Cardiac muscle cell (in vitro differentiated cells and primary cell): ENCODE measurements at regions not wholly inside any gene's neighbourhood (a gene's known extent, or its start where the extent isn't known, plus 50 kb on each side); places are given as distances from the start of the nearest gene placed in this dataset.
A peak's percentile ranks its signal among the peaks of the same experiment; 100 is the strongest.

ENCODE experiments used
- DNase-seq, 2 donors: peaks; one replicate each; pipeline versions ENCODE4 v3.0.0 to v3.0.0-alpha.2; 2010 to 2017; ENCODE audit warnings: low read depth in 1 of 2, low spot score in 1 of 2
- H3K27ac ChIP-seq: fragments of 200-600 bp; sonication (generic); 2 replicates; pipeline ENCODE4 v1.5.1; 2016
- H3K27me3 ChIP-seq: fragments of 200-600 bp; sonication (generic); 2 replicates; pipeline ENCODE4 v1.6.0; 2016; ENCODE audit warnings: control low read depth
- H3K36me3 ChIP-seq: fragments of 200-600 bp; sonication (generic); 2 replicates; pipeline ENCODE4 v1.5.1; 2016; ENCODE audit warnings: control low read depth
- H3K4me1 ChIP-seq: fragments of 200-600 bp; sonication (generic); 2 replicates; pipeline ENCODE4 v1.8.1; 2017; ENCODE audit warnings: low read depth, mild to moderate bottlenecking, mixed run types
- H3K4me3 ChIP-seq: fragments of 200-600 bp; sonication (generic); 2 replicates; pipeline ENCODE4 v1.5.1; 2016; ENCODE audit warnings: mild to moderate bottlenecking
- H3K9me3 ChIP-seq: fragments of 200-600 bp; sonication (generic); 2 replicates; pipeline ENCODE4 v1.5.1; 2017; ENCODE audit warnings: low read depth, mild to moderate bottlenecking, control low read depth
- TF ChIP-seq, protein P1 (sequence below): IDR thresholded peaks from 2 replicates; pipeline ENCODE4 v1.5.1; 2012; ENCODE audit warnings: low read depth, mild to moderate bottlenecking, low read length

DNA sequence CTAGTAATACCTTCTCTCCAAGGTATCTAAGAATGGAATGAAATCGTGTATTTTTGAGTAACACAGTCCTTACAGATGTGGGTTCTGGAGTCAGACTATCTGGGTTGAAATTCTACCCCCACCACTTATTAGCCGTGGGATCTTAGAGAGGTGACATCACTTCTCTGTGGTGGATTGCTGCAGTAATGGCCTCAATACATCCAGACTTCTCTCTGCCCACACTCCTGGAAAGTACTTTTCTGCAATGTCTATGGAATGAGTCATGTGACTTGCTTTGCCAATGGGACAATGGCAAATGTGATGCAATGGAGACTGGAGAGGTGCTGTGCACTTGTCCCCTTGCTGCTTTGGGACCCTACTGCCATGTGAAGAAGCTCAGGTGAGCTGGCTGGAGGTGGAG is 418.2 kb downstream of the HAPSTR1 start:
- DNase-seq = no peak
- Histone ChIP-seq H3K9me3 (no peaks in the 10 kb centered on the region), H3K4me1 (peaks cover 3% of the 10 kb centered on the region), H3K4me3 (no peak overlapping the region), H3K27ac (no peak overlapping the region), H3K36me3 (no peaks in the 10 kb centered on the region), H3K27me3 (no peaks in the 10 kb centered on the region)
- TF ChIP-seq, protein P1, sequence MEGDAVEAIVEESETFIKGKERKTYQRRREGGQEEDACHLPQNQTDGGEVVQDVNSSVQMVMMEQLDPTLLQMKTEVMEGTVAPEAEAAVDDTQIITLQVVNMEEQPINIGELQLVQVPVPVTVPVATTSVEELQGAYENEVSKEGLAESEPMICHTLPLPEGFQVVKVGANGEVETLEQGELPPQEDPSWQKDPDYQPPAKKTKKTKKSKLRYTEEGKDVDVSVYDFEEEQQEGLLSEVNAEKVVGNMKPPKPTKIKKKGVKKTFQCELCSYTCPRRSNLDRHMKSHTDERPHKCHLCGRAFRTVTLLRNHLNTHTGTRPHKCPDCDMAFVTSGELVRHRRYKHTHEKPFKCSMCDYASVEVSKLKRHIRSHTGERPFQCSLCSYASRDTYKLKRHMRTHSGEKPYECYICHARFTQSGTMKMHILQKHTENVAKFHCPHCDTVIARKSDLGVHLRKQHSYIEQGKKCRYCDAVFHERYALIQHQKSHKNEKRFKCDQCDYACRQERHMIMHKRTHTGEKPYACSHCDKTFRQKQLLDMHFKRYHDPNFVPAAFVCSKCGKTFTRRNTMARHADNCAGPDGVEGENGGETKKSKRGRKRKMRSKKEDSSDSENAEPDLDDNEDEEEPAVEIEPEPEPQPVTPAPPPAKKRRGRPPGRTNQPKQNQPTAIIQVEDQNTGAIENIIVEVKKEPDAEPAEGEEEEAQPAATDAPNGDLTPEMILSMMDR = no peak

DNA sequence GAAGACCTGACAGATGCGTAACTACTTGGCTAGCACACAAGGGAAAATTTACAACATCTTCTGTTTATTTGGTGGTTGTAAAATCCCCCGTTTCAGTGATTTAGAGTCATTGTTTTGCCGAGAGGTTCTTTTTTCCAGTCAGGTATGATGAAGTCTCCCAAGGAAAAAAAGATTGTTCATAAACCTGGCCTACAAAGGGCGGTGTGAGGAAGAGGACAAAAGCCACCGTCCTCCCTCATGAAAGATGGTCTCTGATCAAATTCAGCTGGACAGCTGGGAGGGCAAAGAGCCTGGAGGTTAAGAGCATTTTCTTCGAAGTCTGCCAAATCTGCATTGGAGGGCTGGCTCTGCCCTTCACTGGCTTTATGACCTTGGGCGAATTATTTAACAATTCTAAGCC is 419.9 kb downstream of the HAPSTR1 start:
- no peak overlapping the region for H3K27ac ChIP-seq
- no peaks in the 10 kb centered on the region for H3K9me3 ChIP-seq
- DNase-seq = no peak
- no peaks in the 10 kb centered on the region for H3K36me3 ChIP-seq
- H3K4me1 ChIP-seq = peaks cover 3% of the 10 kb centered on the region
- TF ChIP-seq, protein P1 = no peak
- no peak overlapping the region for H3K4me3 ChIP-seq
- no peaks in the 10 kb centered on the region for H3K27me3 ChIP-seq

DNA sequence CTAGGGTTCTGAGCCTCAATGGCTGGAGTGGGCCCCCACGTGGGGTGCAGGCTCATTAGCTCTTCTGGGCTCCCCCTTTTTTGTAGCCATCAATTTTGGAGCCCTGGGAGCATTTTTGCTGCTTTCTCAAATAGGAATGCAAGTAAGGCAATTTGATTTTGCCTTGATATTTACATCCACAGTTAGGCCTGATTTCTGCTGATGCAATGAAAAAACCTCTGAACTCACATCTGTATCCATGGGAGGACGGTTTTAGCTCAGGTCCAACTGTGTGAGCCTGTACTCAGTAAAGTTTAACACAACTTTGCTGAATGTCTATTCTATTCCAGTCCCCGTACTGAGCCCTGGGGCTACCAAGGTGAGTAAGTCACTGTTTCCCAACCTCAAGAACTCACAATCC is 425.0 kb downstream of the HAPSTR1 start:
- TF ChIP-seq, protein P1 = no peak
- Histone ChIP-seq H3K27me3 (no peaks in the 10 kb centered on the region), H3K4me3 (no peak overlapping the region), H3K9me3 (no peaks in the 10 kb centered on the region), H3K36me3 (no peaks in the 10 kb centered on the region), H3K27ac (no peak overlapping the region), H3K4me1 (no peaks in the 10 kb centered on the region)
- no peak for DNase-seq

DNA sequence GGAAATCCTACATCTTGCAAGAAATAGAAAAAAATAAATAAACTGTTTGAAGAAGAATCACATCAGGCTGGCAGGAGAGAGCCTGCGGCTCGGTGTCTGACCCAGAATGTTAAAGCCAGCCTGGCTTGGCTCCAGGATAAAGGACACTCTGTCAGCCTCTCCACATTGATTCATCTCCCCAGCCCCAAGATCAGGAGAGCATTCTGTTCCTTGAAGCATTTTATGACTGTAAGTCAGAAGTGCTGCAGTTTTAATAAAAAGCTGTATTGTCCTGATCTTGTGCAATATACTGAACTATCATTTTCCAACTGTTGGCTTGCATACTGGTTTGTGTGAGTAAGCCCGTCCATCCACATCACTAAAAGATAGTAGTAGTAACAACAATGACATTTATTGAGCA is 426.6 kb downstream of the HAPSTR1 start:
- no peaks in the 10 kb centered on the region for H3K36me3 ChIP-seq
- H3K27ac ChIP-seq = no peak overlapping the region
- H3K27me3 ChIP-seq = no peaks in the 10 kb centered on the region
- TF ChIP-seq, protein P1 = no peak
- peak in 1 of 2 donors; percentile 1 for DNase-seq
- no peak overlapping the region for H3K4me3 ChIP-seq
- H3K9me3 ChIP-seq = no peaks in the 10 kb centered on the region
- H3K4me1 ChIP-seq = no peaks in the 10 kb centered on the region

DNA sequence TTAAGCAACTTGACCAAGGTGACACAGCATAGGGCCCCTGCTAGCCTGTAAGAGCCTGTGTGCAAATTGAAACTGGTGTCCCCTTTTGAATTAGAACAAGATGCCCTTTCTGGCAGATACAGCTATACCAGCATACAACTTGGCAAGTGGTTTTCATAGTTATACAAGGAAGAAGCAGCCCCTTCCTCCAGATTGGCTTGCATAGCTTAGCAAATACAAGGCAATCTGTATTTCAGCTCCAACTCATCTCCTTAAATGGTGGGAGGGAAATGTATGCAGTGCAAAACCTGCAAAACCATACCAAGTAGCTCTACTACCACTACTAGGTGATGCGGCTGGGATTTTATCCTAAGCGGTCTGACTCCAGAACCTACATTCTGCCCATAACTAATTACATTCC is 427.1 kb downstream of the HAPSTR1 start:
- no peak for DNase-seq
- TF ChIP-seq, protein P1 = no peak
- H3K9me3 ChIP-seq = no peaks in the 10 kb centered on the region

DNA sequence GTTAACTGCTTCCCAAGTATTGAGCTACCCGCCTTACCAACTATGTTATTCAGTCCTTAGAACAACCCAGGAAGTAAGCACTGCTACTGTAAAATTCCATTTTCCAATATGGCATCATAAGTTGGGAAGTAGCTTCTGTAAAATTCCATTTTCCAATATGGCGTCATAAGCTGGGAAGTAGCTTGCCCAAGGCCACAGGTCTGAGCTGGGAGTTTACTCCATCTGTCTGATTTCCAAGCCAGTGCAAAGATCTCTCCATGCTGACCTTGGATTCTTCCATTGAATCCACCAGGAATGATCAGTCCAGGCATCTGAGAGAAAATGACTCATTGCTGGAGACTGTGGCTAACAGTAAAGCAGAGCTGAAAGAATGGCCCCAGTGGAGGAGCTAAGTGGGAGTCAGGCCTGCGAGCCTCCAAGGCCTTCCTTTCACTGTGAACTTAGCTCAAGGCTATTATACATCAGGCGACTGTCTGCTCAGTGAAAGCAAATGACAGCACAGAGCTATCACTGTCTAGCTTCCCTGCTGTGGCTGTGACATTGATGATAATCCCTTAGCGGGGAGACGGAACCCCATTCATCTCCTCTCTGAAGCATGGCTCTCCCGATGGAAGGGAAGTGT is 430.4 kb downstream of the HAPSTR1 start:
- TF ChIP-seq, protein P1 = no peak
- H3K4me3 ChIP-seq = no peak overlapping the region
- no peak for DNase-seq

More for the DNA sequence above, 427.1 kb downstream of the HAPSTR1 start:
- no peaks in the 10 kb centered on the region for H3K4me1 ChIP-seq
- H3K36me3 ChIP-seq = no peaks in the 10 kb centered on the region
- H3K27ac ChIP-seq = no peak overlapping the region
- H3K4me3 ChIP-seq = no peak overlapping the region
- H3K27me3 ChIP-seq = no peaks in the 10 kb centered on the region

More for the DNA sequence above, 430.4 kb downstream of the HAPSTR1 start:
- Histone ChIP-seq H3K9me3 (no peaks in the 10 kb centered on the region), H3K27ac (no peak overlapping the region), H3K27me3 (no peaks in the 10 kb centered on the region), H3K4me1 (no peaks in the 10 kb centered on the region), H3K36me3 (no peaks in the 10 kb centered on the region)
